ENCODE measurements at regions not wholly inside any gene's neighbourhood (a gene's known extent, or its start where the extent isn't known, plus 50 kb on each side); places are given as distances from the start of the nearest gene placed in this dataset.

DNA sequence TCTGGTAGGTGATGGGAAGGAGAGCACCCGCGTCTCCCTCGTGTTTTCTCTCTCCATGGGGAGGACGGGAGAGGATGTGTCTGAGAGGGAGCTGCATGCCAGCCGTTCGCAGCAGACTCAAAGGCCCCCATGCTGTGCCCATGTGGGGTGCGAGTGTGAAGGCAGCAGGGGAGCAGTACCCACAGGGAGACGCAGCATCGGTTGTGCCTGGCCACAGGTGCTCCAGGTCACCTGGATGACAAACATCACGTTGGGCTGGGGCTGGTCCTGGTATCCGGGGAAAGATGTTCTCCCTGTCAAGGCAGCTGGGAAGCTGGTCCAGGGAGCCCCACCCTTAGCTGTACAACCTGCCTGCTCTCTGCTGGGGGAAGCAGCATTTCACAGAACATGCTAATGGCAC lies 119.5 kb upstream of the SALL3 start:
- Histone ChIP-seq H3K27ac (ENCODE audit: low read depth, low read length, poor library complexity, severe bottlenecking) (no peak overlapping the region), H3K4me1 (ENCODE audit: insufficient read depth, low read length, poor library complexity, severe bottlenecking) (no peaks in the 10 kb centered on the region), H3K4me3 (ENCODE audit: low read depth, low read length, poor library complexity, severe bottlenecking) (no peak overlapping the region), H3K36me3 (ENCODE audit: insufficient read depth, low read length, poor library complexity, severe bottlenecking) (no peaks in the 10 kb centered on the region), H3K27me3 (replicated peaks; ENCODE audit: insufficient read depth, low read depth, low read length, poor library complexity) (peaks cover 18% of the 10 kb centered on the region), H3K9me3 (ENCODE audit: low read depth, low read length, poor library complexity, severe bottlenecking) (no peaks in the 10 kb centered on the region)
- no peak for TF ChIP-seq EZH2 (IDR thresholded peaks at IDR 0.05; ENCODE audit: borderline replicate concordance, low read depth, low read length, poor library complexity, severe bottlenecking)
- TF ChIP-seq, protein P1, sequence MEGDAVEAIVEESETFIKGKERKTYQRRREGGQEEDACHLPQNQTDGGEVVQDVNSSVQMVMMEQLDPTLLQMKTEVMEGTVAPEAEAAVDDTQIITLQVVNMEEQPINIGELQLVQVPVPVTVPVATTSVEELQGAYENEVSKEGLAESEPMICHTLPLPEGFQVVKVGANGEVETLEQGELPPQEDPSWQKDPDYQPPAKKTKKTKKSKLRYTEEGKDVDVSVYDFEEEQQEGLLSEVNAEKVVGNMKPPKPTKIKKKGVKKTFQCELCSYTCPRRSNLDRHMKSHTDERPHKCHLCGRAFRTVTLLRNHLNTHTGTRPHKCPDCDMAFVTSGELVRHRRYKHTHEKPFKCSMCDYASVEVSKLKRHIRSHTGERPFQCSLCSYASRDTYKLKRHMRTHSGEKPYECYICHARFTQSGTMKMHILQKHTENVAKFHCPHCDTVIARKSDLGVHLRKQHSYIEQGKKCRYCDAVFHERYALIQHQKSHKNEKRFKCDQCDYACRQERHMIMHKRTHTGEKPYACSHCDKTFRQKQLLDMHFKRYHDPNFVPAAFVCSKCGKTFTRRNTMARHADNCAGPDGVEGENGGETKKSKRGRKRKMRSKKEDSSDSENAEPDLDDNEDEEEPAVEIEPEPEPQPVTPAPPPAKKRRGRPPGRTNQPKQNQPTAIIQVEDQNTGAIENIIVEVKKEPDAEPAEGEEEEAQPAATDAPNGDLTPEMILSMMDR (conservative IDR thresholded peaks at IDR 0.05; ENCODE audit: low read depth, low read length): no peak
- intact Hi-C loops (cut with micrococcal nuclease; ENCODE audit: unreplicated experiment): no loop called here
- no peak for DNase-seq (ENCODE audit: low spot score)
- CTCF ChIA-PET: no interaction called here
- BruUV-seq (replicated peaks): no TSS peak
- POLR2A ChIA-PET (ENCODE audit: low non-redundant PET): no interaction called here

DNA sequence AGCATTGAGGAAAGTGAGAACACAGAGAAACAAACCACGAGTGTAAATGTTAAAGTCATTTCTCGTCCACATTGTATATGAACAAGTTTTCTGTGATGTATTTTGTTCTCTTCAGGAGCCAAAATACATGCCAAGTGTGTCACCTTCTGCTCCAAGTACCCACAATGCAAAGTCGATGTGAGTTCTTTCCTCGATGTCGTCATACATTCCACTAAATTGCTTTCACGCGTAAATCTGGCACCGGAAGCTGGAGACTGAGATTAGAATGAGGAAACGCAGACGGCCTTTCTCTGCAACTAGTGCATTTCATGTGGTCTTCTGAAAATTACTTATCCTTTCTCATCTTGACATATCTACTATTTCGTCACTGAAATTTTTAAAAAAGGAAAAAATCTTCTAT lies 118.5 kb upstream of the SALL3 start:
- Histone ChIP-seq H3K9me3 (ENCODE audit: low read depth, low read length, poor library complexity, severe bottlenecking) (no peaks in the 10 kb centered on the region), H3K27me3 (replicated peaks; ENCODE audit: insufficient read depth, low read depth, low read length, poor library complexity) (peaks cover 20% of the 10 kb centered on the region), H3K36me3 (ENCODE audit: insufficient read depth, low read length, poor library complexity, severe bottlenecking) (no peaks in the 10 kb centered on the region), H3K4me1 (ENCODE audit: insufficient read depth, low read length, poor library complexity, severe bottlenecking) (no peaks in the 10 kb centered on the region), H3K27ac (ENCODE audit: low read depth, low read length, poor library complexity, severe bottlenecking) (no peak overlapping the region), H3K4me3 (ENCODE audit: low read depth, low read length, poor library complexity, severe bottlenecking) (no peak overlapping the region)
- POLR2A ChIA-PET (ENCODE audit: low non-redundant PET): no interaction called here
- TF ChIP-seq, protein P1 (conservative IDR thresholded peaks at IDR 0.05; ENCODE audit: low read depth, low read length): no peak
- no peak for TF ChIP-seq EZH2 (IDR thresholded peaks at IDR 0.05; ENCODE audit: borderline replicate concordance, low read depth, low read length, poor library complexity, severe bottlenecking)
- CTCF ChIA-PET: no interaction called here
- no TSS peak for BruUV-seq (replicated peaks)
- no peak for DNase-seq (ENCODE audit: low spot score)
- intact Hi-C loops (cut with micrococcal nuclease; ENCODE audit: unreplicated experiment): no loop called here

DNA sequence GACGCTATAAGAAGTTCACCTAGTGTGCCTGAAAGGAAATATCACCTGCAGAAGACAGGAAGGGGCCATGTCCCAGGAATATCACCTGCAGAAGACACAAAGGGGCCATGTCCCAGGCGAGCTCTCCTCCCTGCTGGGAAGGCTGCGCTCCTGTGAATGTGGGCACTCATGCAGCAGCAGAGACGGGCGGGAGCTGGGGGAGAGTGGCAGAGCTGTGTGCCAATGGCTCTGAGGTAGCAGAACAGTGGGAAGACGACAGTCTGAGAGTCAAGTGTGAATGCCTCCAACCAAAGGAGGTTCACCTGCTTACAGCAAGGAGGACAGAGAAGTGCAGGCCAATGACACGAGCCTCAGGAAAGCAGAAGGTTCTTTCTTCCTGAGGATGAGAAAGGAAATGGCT lies 117.9 kb upstream of the SALL3 start:
- H3K27me3 ChIP-seq (replicated peaks; ENCODE audit: insufficient read depth, low read depth, low read length, poor library complexity): peaks cover 20% of the 10 kb centered on the region
- CTCF ChIA-PET: no interaction called here
- no peak overlapping the region for H3K27ac ChIP-seq (ENCODE audit: low read depth, low read length, poor library complexity, severe bottlenecking)
- POLR2A ChIA-PET (ENCODE audit: low non-redundant PET): no interaction called here
- TF ChIP-seq, protein P1 (conservative IDR thresholded peaks at IDR 0.05; ENCODE audit: low read depth, low read length): no peak
- TF ChIP-seq EZH2 (IDR thresholded peaks at IDR 0.05; ENCODE audit: borderline replicate concordance, low read depth, low read length, poor library complexity, severe bottlenecking): no peak
- H3K36me3 ChIP-seq (ENCODE audit: insufficient read depth, low read length, poor library complexity, severe bottlenecking): no peaks in the 10 kb centered on the region
- H3K4me3 ChIP-seq (ENCODE audit: low read depth, low read length, poor library complexity, severe bottlenecking): no peak overlapping the region
- no peaks in the 10 kb centered on the region for H3K4me1 ChIP-seq (ENCODE audit: insufficient read depth, low read length, poor library complexity, severe bottlenecking)
- intact Hi-C loops (cut with micrococcal nuclease; ENCODE audit: unreplicated experiment): no loop called here
- BruUV-seq (replicated peaks): no TSS peak
- no peak for DNase-seq (ENCODE audit: low spot score)
- no peaks in the 10 kb centered on the region for H3K9me3 ChIP-seq (ENCODE audit: low read depth, low read length, poor library complexity, severe bottlenecking)
